8988T (cell line): ENCODE measurements at regions not wholly inside any gene's neighbourhood (a gene's known extent, or its start where the extent isn't known, plus 50 kb on each side); places are given as distances from the start of the nearest gene placed in this dataset.
A peak's percentile ranks its signal among the peaks of the same experiment; 100 is the strongest.
"Not testable (repeated sequence)": the region's sequence is repeated elsewhere in the genome, so short reads cannot be mapped to it uniquely, and the experiment has no call there.

Source experiments
- DNase-seq: peaks from one replicate; pipeline ENCODE4 v3.0.0; 2011

GRCh38 chr5:38607396-38607795 lies 51.0 kb upstream of the LIFR start:
- DNase-seq: no peak

GRCh38 chr5:38607930-38608564 lies 51.6 kb upstream of the LIFR start:
- DNase-seq: no peak

GRCh38 chr5:38608874-38609273 lies 52.4 kb upstream of the LIFR start:
- DNase-seq: no peak

GRCh38 chr5:38612851-38613250 lies 56.4 kb upstream of the LIFR start:
- DNase-seq: no peak

GRCh38 chr5:38613490-38613889 lies 57.0 kb upstream of the LIFR start:
- no peak for DNase-seq

- DNase-seq: no peak
These were observed 57.8 kb upstream of the LIFR start for GRCh38 chr5:38613992-38614836.

- DNase-seq: no peak
These were observed 58.6 kb upstream of the LIFR start for GRCh38 chr5:38615042-38615441.

- DNase-seq: no peak
These were observed 59.6 kb upstream of the LIFR start for GRCh38 chr5:38615981-38616451.

- DNase-seq: no peak
These were observed 61.7 kb upstream of the LIFR start for GRCh38 chr5:38618154-38618553.

GRCh38 chr5:38621331-38621730 lies 64.9 kb upstream of the LIFR start:
- DNase-seq: no peak

- no peak for DNase-seq
These were observed 65.5 kb upstream of the LIFR start for GRCh38 chr5:38621840-38622437.

GRCh38 chr5:38622723-38623129 lies 66.3 kb upstream of the LIFR start:
- no peak for DNase-seq

- not testable (repeated sequence) for DNase-seq
These were observed 68.1 kb upstream of the LIFR start for GRCh38 chr5:38624541-38624940.

GRCh38 chr5:38631376-38631775 lies 74.9 kb upstream of the LIFR start:
- DNase-seq: not testable (repeated sequence)

GRCh38 chr5:38634568-38635369 lies 78.3 kb upstream of the LIFR start:
- peak; percentile 21 for DNase-seq

- DNase-seq: no peak
These were observed 80.2 kb upstream of the LIFR start for GRCh38 chr5:38636626-38637025.

GRCh38 chr5:38638656-38639055 lies 82.2 kb upstream of the LIFR start:
- no peak for DNase-seq

- DNase-seq: no peak
These were observed 83.2 kb upstream of the LIFR start for GRCh38 chr5:38639377-38640358.

- DNase-seq: no peak
These were observed 84.6 kb upstream of the LIFR start for GRCh38 chr5:38641003-38641402.

GRCh38 chr5:38642189-38642911 lies 85.9 kb upstream of the LIFR start:
- DNase-seq: no peak

GRCh38 chr5:38643616-38644015 lies 87.2 kb upstream of the LIFR start:
- no peak for DNase-seq
